Brain microvascular endothelial cell (primary cell): ENCODE measurements at regions not wholly inside any gene's neighbourhood (a gene's known extent, or its start where the extent isn't known, plus 50 kb on each side); places are given as distances from the start of the nearest gene placed in this dataset.

ENCODE experiments used
- DNase-seq: peaks from one replicate; pipeline ENCODE4 v3.0.0-alpha.2; 2020
- H3K27ac ChIP-seq: fragments of 250-450 bp; sonication (Bioruptor Pico); 2 replicates; pipeline ENCODE4 v1.5.1; 2020; ENCODE audit warnings: mild to moderate bottlenecking, moderate library complexity
- H3K27me3 ChIP-seq: fragments of 250-450 bp; sonication (Bioruptor Pico); replicated peaks from 2 replicates; pipeline ENCODE4 v1.5.1; 2020; ENCODE audit warnings: mild to moderate bottlenecking
- H3K36me3 ChIP-seq: fragments of 250-450 bp; sonication (Bioruptor Pico); replicated peaks from 2 replicates; pipeline ENCODE4 v1.5.1; 2020; ENCODE audit warnings: mild to moderate bottlenecking
- H3K4me3 ChIP-seq: 2 replicates; pipeline ENCODE4 v1.5.1; 2011; ENCODE audit warnings: low read depth, mild to moderate bottlenecking, control low read depth, low read length, moderate library complexity
- in situ Hi-C: cut with HindIII; loops from 2 replicates; pipeline ENCODE4 v1.10.0; 2017; ENCODE audit warnings: low sequenced_read_pairs, low pct_ligation_motif_present
- TF ChIP-seq, protein P1 (sequence below): IDR thresholded peaks from 2 replicates; pipeline ENCODE4 v1.5.1; 2011; ENCODE audit warnings: low read depth, mild to moderate bottlenecking, moderate library complexity, low read length, control low read depth, inconsistent platforms; ENCODE audit errors: missing control alignments

DNA sequence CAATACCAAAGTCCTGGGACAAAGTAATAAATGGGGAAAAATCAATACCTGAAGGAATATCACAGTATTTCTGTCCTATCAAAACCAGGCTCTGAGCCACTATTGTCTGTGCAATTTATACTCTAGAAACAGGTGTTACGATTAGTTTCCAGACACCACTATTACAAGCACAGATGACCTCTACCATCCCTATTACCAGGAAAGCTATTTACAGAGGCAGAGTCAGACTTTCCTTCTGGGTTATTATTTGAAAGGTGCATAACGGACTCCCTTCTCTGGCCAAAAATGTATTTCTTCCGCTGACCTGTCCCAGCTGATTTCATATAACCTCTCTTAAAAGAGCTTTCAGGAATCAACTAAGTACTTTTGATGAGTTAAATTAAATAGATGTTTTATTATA lies 154.6 kb upstream of the LRRC7 start:
- Histone ChIP-seq H3K27me3 (no peaks in the 10 kb centered on the region), H3K4me3 (no peak overlapping the region), H3K27ac (no peak overlapping the region), H3K36me3 (no peaks in the 10 kb centered on the region)
- in situ Hi-C loops: no loop called here
- TF ChIP-seq, protein P1, sequence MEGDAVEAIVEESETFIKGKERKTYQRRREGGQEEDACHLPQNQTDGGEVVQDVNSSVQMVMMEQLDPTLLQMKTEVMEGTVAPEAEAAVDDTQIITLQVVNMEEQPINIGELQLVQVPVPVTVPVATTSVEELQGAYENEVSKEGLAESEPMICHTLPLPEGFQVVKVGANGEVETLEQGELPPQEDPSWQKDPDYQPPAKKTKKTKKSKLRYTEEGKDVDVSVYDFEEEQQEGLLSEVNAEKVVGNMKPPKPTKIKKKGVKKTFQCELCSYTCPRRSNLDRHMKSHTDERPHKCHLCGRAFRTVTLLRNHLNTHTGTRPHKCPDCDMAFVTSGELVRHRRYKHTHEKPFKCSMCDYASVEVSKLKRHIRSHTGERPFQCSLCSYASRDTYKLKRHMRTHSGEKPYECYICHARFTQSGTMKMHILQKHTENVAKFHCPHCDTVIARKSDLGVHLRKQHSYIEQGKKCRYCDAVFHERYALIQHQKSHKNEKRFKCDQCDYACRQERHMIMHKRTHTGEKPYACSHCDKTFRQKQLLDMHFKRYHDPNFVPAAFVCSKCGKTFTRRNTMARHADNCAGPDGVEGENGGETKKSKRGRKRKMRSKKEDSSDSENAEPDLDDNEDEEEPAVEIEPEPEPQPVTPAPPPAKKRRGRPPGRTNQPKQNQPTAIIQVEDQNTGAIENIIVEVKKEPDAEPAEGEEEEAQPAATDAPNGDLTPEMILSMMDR: no peak
- no peak for DNase-seq

DNA sequence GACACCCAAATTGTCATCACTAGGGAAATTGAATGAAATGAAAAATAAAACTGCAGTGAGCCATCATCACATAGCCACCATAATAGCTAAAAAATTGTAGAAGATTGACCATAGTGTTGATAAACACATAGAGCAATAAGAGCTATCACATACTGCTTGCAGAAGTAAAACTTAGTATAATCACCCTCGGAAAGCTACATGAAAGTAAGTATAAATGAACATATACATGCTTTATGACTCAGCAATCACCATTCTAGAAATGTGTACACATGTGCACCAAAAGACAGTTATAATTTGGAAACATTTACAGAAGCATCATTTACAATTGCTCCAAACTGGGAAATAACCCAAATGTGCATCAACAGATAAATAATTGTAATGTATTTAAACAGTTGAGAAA lies 153.1 kb upstream of the LRRC7 start:
- Histone ChIP-seq H3K27ac (no peak overlapping the region), H3K4me3 (no peak overlapping the region), H3K27me3 (no peaks in the 10 kb centered on the region), H3K36me3 (no peaks in the 10 kb centered on the region)
- no peak for DNase-seq
- TF ChIP-seq, protein P1: no peak
- in situ Hi-C loops: no loop called here

DNA sequence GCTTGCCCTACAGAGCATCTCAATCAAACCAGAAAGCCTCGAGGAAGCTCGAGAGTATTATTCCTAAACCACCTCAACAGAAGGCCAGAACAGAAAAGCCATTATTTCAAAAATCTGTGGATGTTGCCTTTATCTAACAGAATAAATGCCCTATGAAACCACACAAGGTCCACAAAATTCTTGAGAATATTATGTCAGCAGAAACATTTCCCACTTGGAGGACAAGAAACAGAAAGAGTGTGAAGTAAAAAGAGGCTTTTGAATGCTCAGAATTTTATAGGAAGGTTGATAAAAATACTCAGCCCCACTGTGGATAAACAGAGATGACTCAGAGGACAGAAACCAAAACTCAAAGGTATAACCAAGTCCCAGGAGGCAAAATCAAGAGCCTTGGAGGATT lies 146.4 kb upstream of the LRRC7 start:
- no peaks in the 10 kb centered on the region for H3K27me3 ChIP-seq
- in situ Hi-C loops: no loop called here
- H3K27ac ChIP-seq: no peak overlapping the region
- TF ChIP-seq, protein P1: no peak
- DNase-seq: peak; percentile 16
- no peak overlapping the region for H3K4me3 ChIP-seq
- no peaks in the 10 kb centered on the region for H3K36me3 ChIP-seq

DNA sequence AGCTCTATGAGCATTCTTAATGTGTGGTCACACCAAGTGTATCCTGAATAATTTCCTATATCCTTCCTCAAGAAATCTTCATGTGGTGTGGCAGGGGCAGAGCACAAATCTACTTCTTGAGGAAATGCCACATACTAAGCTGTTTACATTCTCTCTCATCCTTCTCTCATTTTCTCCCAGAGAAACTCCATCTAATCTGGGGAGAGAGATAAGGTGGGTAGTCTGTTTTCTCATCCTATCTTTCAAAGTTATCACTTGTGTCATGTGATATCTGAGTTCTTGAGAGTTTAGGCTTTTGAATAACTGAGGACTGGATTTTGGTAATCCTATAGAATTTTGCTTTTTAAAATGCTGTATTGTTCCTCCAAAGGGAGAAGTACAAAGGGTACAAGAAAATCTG lies 141.9 kb upstream of the LRRC7 start:
- Histone ChIP-seq H3K27me3 (no peaks in the 10 kb centered on the region), H3K4me3 (no peak overlapping the region), H3K36me3 (no peaks in the 10 kb centered on the region), H3K27ac (no peak overlapping the region)
- no peak for DNase-seq
- in situ Hi-C loops: no loop called here
- TF ChIP-seq, protein P1: no peak

DNA sequence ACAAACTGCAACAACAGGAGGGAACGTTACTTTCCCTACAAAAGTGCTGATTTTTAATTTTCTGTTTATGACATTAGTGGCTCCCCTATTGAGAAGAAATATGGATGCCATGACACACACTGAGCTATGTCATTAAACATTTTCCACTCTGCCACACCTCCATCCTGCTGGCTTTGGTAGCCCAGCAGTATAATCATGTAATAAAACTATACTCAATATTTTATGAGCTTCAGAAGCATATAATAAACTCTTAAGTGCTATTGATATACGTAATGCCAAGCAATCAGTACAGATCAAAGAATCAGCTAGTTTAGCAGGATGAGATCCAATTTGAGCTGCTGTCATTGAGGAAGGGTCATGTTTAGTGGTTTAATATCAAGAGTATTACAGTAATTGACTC lies 141.3 kb upstream of the LRRC7 start:
- in situ Hi-C loops: no loop called here
- TF ChIP-seq, protein P1: no peak
- no peak for DNase-seq
- Histone ChIP-seq H3K27me3 (no peaks in the 10 kb centered on the region), H3K36me3 (no peaks in the 10 kb centered on the region), H3K27ac (no peak overlapping the region), H3K4me3 (no peak overlapping the region)

DNA sequence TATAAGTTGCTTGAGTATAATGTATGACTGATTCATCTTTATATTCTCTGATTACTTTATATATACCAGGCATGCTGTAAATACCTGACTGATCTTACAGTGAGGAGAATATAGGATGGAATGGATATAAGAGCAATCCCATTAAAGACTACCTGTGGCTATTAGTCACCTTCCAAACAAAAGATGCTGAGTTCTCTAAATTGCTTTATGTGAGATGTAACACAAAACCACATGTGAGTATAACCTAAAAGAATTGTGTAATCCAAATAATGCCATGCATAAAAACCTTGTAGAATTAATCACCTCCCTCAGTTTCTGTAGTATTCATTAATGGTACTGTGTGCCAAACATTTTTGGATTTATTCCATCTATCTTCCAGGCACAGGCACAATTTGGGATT lies 134.6 kb upstream of the LRRC7 start:
- no peak for DNase-seq
- no peak overlapping the region for H3K4me3 ChIP-seq
- TF ChIP-seq, protein P1: no peak
- no peaks in the 10 kb centered on the region for H3K36me3 ChIP-seq
- H3K27ac ChIP-seq: no peak overlapping the region
- in situ Hi-C loops: no loop called here
- H3K27me3 ChIP-seq: no peaks in the 10 kb centered on the region
